ENCODE measurements at regions not wholly inside any gene's neighbourhood (a gene's known extent, or its start where the extent isn't known, plus 50 kb on each side); places are given as distances from the start of the nearest gene placed in this dataset.

- H3K4me1 ChIP-seq (ENCODE audit: control insufficient read depth, extremely low read depth, insufficient read depth, low read length): no peaks in the 10 kb centered on the region
- DNase-seq (ENCODE audit: low read depth, low spot score) (no peak), FAIRE-seq (no peak)
- dilution Hi-C loops (cut with MboI; ENCODE audit: extremely low pct_ligation_motif_present, low sequenced_read_pairs): no loop called here
- H3K4me3 ChIP-seq (replicated peaks in 1 of 3; ENCODE audit: insufficient read depth in 1 of 3, low read depth in 1 of 3, low read length in 3 of 3): no peak overlapping the region
- ChIA-PET CTCF (no interaction called here), POLR2A (no interaction called here)
- H3K27me3 ChIP-seq (ENCODE audit: control insufficient read depth in 2 of 2, insufficient read depth in 2 of 2, low read length in 2 of 2): no peaks in the 10 kb centered on the region
- H3K27ac ChIP-seq (ENCODE audit: insufficient read depth, low read depth, low read length): no peak overlapping the region
- intact Hi-C loops (cut with micrococcal nuclease): no loop called here
- H3K79me2 ChIP-seq (ENCODE audit: control insufficient read depth, insufficient read depth, low read length): no peaks in the 10 kb centered on the region
- no TSS peak for BruUV-seq (replicated peaks)
- H3K9me1 ChIP-seq (replicated peaks; ENCODE audit: control insufficient read depth, extremely low read depth, insufficient read depth, low read length): no peaks in the 10 kb centered on the region
- no peak overlapping the region for H2AFZ ChIP-seq (ENCODE audit: low read depth, low read length)
- no peak overlapping the region for H3K4me2 ChIP-seq (ENCODE audit: insufficient read depth, low read length)
- no peaks in the 10 kb centered on the region for H3K9me3 ChIP-seq (replicated peaks; ENCODE audit: control insufficient read depth, insufficient read depth, low read length)
- H4K20me1 ChIP-seq (replicated peaks; ENCODE audit: control insufficient read depth, extremely low read depth, insufficient read depth, low read length): no peaks in the 10 kb centered on the region
- TF ChIP-seq FOS (IDR thresholded peaks at IDR 0.05; ENCODE audit: borderline replicate concordance, insufficient read depth, low read length): no peak
- TF ChIP-seq GATA2 (IDR thresholded peaks at IDR 0.05; ENCODE audit: insufficient read depth, insufficient read length, low read depth, low read length): no peak
- no peak for TF ChIP-seq MYC (IDR thresholded peaks at IDR 0.05; ENCODE audit: low read depth, low read length)
- TF ChIP-seq MAX (IDR thresholded peaks at IDR 0.05; ENCODE audit: insufficient read depth, insufficient read length): no peak
- no peak for TF ChIP-seq JUN (IDR thresholded peaks at IDR 0.05; ENCODE audit: borderline replicate concordance, insufficient read depth, insufficient read length, low read depth)
- TF ChIP-seq CTCF (IDR thresholded peaks at IDR 0.05; ENCODE audit: extremely low read depth in 1 of 2, insufficient read depth in 1 of 2, low read depth in 1 of 2, low read length in 2 of 2): no peak
- no peak for TF ChIP-seq POLR2AphosphoS5 (IDR thresholded peaks at IDR 0.05; ENCODE audit: insufficient read depth, low read depth, low read length)
- no peak for TF ChIP-seq EZH2 (IDR thresholded peaks at IDR 0.05; ENCODE audit: borderline replicate concordance, low read depth, low read length, severe bottlenecking)
- TF ChIP-seq POLR2A (IDR thresholded peaks at IDR 0.05; ENCODE audit: low read depth, low read length): no peak
- H3K9ac ChIP-seq (replicated peaks; ENCODE audit: extremely low read depth, insufficient read depth, low read length): no peak overlapping the region
- H3K36me3 ChIP-seq (ENCODE audit: control insufficient read depth in 2 of 2, extremely low read depth in 1 of 2, insufficient read depth in 2 of 2, low read length in 2 of 2): no peaks in the 10 kb centered on the region
Measured at GRCh38 chr11:96655474-96655873, 265.7 kb downstream of the JRKL start.

Measured in endothelial cell of umbilical vein (primary cell).